ENCODE measurements at regions not wholly inside any gene's neighbourhood (a gene's known extent, or its start where the extent isn't known, plus 50 kb on each side); places are given as distances from the start of the nearest gene placed in this dataset.
A peak's percentile ranks its signal among the peaks of the same experiment; 100 is the strongest.
"Not testable (repeated sequence)": the region's sequence is repeated elsewhere in the genome, so short reads cannot be mapped to it uniquely, and the experiment has no call there.

DNA sequence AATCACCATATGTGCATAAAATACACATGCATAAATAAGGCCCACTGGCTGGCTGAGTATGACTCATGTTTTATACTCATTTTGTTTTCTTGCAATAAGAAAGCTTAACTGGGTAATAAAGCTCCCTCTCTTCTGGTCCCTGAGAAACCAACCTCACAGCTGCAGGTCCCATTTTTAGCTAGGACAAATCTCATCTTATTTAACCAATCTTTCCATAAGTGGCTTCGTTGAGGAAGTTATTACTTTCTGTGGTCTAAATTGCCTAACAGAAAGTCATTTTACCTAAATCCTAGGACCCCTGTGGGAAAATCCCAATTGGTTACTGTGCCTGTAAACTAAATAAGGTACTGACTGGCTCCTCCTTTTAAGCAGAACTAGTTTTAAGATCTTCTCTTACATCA lies 232.8 kb upstream of the FBXO33 start:
- no peak overlapping the region for H3K4me3 ChIP-seq
- no peaks in the 10 kb centered on the region for H3K36me3 ChIP-seq (ENCODE audit: insufficient read depth, low read length)
- H3K27ac ChIP-seq: no peak overlapping the region
- no peak overlapping the region for H3K9ac ChIP-seq (ENCODE audit: insufficient read length)
- no peaks in the 10 kb centered on the region for H3K9me3 ChIP-seq (ENCODE audit: low read depth, low read length)
- TF ChIP-seq POLR2AphosphoS5 (IDR thresholded peaks at IDR 0.05; ENCODE audit: borderline replicate concordance, low read depth, low read length) (no peak), EZH2 (IDR thresholded peaks at IDR 0.05) (no peak), FOXP2 (optimal IDR thresholded peaks at IDR 0.05; ENCODE audit: control extremely low read depth, extremely low read length, insufficient read depth) (no peak)
- peak; percentile 57 for DNase-seq (ENCODE audit: low read depth, low spot score)

GRCh38 chr14:39664646-39665045 lies 232.4 kb upstream of the FBXO33 start:
- Histone ChIP-seq H3K9me3 (ENCODE audit: low read depth, low read length) (no peaks in the 10 kb centered on the region), H3K27ac (no peak overlapping the region), H3K36me3 (ENCODE audit: insufficient read depth, low read length) (no peaks in the 10 kb centered on the region), H3K4me3 (peak overlapping the region; percentile 17), H3K9ac (ENCODE audit: insufficient read length) (no peak overlapping the region)
- no peak for TF ChIP-seq EZH2 (IDR thresholded peaks at IDR 0.05)
- no peak for TF ChIP-seq POLR2AphosphoS5 (IDR thresholded peaks at IDR 0.05; ENCODE audit: borderline replicate concordance, low read depth, low read length)
- TF ChIP-seq FOXP2 (optimal IDR thresholded peaks at IDR 0.05; ENCODE audit: control extremely low read depth, extremely low read length, insufficient read depth): no peak
- no peak for DNase-seq (ENCODE audit: low read depth, low spot score)

DNA sequence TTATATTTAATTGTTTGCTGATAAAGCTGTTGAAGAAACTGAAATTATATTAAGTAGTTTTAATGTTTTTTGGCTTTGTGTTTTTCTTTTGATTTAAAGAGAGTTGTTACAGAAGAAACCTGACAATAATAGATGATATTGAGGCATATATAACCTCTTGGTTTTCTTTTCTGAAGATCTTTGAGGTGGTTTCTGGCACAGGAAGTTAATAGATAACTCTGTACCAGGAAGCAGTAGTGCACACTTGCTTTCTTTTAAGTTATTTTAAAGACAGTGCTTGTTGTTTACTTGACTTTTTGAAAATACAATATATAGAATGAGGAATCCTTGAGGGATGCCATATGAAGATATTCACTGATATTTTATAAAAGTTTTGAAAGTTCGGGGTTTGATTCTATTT lies 209.0 kb upstream of the FBXO33 start:
- TF ChIP-seq FOXP2 (optimal IDR thresholded peaks at IDR 0.05; ENCODE audit: control extremely low read depth, extremely low read length, insufficient read depth): no peak
- TF ChIP-seq POLR2AphosphoS5 (IDR thresholded peaks at IDR 0.05; ENCODE audit: borderline replicate concordance, low read depth, low read length): no peak
- TF ChIP-seq EZH2 (IDR thresholded peaks at IDR 0.05): no peak
- H3K27ac ChIP-seq: no peak overlapping the region
- no peak for DNase-seq (ENCODE audit: low read depth, low spot score)
- H3K9ac ChIP-seq (ENCODE audit: insufficient read length): no peak overlapping the region
- no peaks in the 10 kb centered on the region for H3K36me3 ChIP-seq (ENCODE audit: insufficient read depth, low read length)
- H3K4me3 ChIP-seq: no peak overlapping the region
- H3K9me3 ChIP-seq (ENCODE audit: low read depth, low read length): no peaks in the 10 kb centered on the region

DNA sequence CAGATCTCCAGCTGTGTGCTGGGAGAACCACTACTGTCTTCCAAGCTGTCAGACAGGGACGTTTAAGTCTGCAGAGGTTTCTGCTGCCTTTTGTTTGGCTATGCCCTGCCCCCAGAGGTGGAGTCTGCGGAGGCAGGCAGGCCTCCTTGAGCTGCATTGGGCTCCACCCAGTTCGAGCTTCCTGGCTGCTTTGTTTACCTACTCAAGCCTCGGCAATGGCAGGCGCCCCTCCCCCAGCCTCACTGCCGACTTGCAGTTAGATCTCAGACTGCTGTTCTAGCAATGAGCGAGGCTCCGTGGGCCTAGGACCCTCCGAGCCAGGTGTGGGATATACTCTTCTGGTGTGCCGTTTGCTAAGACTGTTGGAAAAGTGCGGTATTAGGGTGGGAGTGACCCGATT lies 206.8 kb upstream of the FBXO33 start:
- H3K9ac ChIP-seq (ENCODE audit: insufficient read length); H3K4me3 ChIP-seq; H3K27ac ChIP-seq; DNase-seq (ENCODE audit: low read depth, low spot score); H3K9me3 ChIP-seq (ENCODE audit: low read depth, low read length); H3K36me3 ChIP-seq (ENCODE audit: insufficient read depth, low read length): not testable (repeated sequence)

- Histone ChIP-seq H3K9ac (ENCODE audit: insufficient read length) (no peak overlapping the region), H3K9me3 (ENCODE audit: low read depth, low read length) (no peaks in the 10 kb centered on the region), H3K27ac (no peak overlapping the region), H3K4me3 (no peak overlapping the region), H3K36me3 (ENCODE audit: insufficient read depth, low read length) (no peaks in the 10 kb centered on the region)
- no peak for DNase-seq (ENCODE audit: low read depth, low spot score)
- TF ChIP-seq POLR2AphosphoS5 (IDR thresholded peaks at IDR 0.05; ENCODE audit: borderline replicate concordance, low read depth, low read length) (no peak), EZH2 (IDR thresholded peaks at IDR 0.05) (no peak), FOXP2 (optimal IDR thresholded peaks at IDR 0.05; ENCODE audit: control extremely low read depth, extremely low read length, insufficient read depth) (no peak)
Measured at GRCh38 chr14:39628087-39628486, 195.9 kb upstream of the FBXO33 start.

DNA sequence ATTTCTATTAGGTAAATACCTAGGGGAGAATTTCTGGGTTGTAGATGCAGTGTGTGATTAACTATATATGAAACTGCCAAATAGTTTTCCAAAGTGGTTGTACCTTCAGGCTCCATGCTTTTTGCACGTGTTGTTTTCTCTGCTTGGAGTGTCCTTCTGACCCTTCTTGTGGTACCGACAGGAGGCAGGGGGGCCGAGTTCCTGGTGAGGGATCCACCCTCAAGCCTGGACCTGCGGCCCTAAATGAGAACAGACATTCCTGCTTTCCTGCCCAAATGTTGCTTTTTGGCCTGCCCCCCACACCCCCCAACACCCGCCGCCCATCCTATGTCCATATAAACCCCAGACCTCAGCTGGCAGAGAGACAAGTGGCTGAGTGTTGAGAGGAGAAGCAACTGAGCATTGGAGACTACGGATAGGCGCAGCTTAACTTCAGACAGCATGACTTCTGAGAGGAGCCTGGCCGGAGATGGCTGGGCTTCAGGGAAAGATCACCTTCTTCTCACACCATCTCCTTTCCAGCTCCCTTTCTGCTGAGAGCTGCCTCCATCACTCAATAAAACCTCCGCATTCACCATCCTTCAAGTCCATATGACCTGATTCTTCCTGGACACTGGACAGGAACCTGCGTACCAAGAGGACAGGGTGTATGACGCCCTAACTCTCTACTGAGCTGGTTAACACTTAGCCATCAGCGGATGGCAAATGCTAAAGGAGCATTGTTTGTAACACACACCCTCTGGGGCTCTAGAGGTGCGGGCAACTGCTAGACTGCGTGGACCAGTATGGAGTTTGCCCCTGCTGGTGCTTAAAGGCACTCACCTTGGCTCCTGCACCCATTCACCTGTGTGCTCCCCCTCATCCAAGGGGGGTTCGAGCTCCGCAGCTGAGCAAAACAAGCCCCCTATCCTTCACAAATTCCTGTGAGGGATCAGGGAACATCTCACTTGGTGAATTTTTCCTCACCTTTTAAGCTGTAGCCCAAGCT lies 194.7 kb upstream of the FBXO33 start:
- TF ChIP-seq EZH2 (IDR thresholded peaks at IDR 0.05): no peak
- no peak for TF ChIP-seq FOXP2 (optimal IDR thresholded peaks at IDR 0.05; ENCODE audit: control extremely low read depth, extremely low read length, insufficient read depth)
- TF ChIP-seq POLR2AphosphoS5 (IDR thresholded peaks at IDR 0.05; ENCODE audit: borderline replicate concordance, low read depth, low read length): no peak
- Histone ChIP-seq H3K9me3 (ENCODE audit: low read depth, low read length) (no peaks in the 10 kb centered on the region), H3K9ac (ENCODE audit: insufficient read length) (no peak overlapping the region), H3K4me3 (no peak overlapping the region), H3K27ac (no peak overlapping the region), H3K36me3 (ENCODE audit: insufficient read depth, low read length) (no peaks in the 10 kb centered on the region)
- DNase-seq (ENCODE audit: low read depth, low spot score): no peak

DNA sequence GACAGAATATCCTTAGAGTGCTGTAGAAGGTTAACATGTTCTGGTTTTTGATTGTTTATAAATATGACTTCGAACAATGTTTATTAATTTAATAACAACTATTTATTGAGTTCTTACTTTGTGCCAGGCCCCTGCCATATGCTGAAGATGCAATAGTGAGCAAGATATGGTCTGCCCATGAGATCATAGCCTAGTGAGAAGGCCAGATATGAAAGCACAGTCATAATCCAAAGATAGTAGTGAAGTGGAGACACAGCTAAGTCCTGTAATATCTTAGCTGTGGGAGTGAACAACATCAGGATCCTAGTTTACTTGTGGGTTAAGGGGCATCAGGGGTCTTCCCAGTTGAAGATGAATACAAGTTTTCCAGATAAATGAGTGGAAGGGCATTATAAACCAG lies 189.4 kb upstream of the FBXO33 start:
- Histone ChIP-seq H3K36me3 (ENCODE audit: insufficient read depth, low read length) (no peaks in the 10 kb centered on the region), H3K9me3 (ENCODE audit: low read depth, low read length) (no peaks in the 10 kb centered on the region), H3K4me3 (no peak overlapping the region), H3K27ac (no peak overlapping the region), H3K9ac (ENCODE audit: insufficient read length) (no peak overlapping the region)
- no peak for DNase-seq (ENCODE audit: low read depth, low spot score)
- TF ChIP-seq POLR2AphosphoS5 (IDR thresholded peaks at IDR 0.05; ENCODE audit: borderline replicate concordance, low read depth, low read length) (no peak), EZH2 (IDR thresholded peaks at IDR 0.05) (no peak), FOXP2 (optimal IDR thresholded peaks at IDR 0.05; ENCODE audit: control extremely low read depth, extremely low read length, insufficient read depth) (no peak)

- no peak overlapping the region for H3K9ac ChIP-seq (ENCODE audit: insufficient read length)
- H3K27ac ChIP-seq: no peak overlapping the region
- no peak for TF ChIP-seq POLR2AphosphoS5 (IDR thresholded peaks at IDR 0.05; ENCODE audit: borderline replicate concordance, low read depth, low read length)
- TF ChIP-seq FOXP2 (optimal IDR thresholded peaks at IDR 0.05; ENCODE audit: control extremely low read depth, extremely low read length, insufficient read depth): no peak
- no peak for TF ChIP-seq EZH2 (IDR thresholded peaks at IDR 0.05)
- H3K9me3 ChIP-seq (ENCODE audit: low read depth, low read length): no peaks in the 10 kb centered on the region
- no peak for DNase-seq (ENCODE audit: low read depth, low spot score)
- H3K36me3 ChIP-seq (ENCODE audit: insufficient read depth, low read length): no peaks in the 10 kb centered on the region
- H3K4me3 ChIP-seq: no peak overlapping the region
Measured at GRCh38 chr14:39621223-39621622, 189.0 kb upstream of the FBXO33 start.

- no peak overlapping the region for H3K9ac ChIP-seq (ENCODE audit: insufficient read length)
- H3K9me3 ChIP-seq (ENCODE audit: low read depth, low read length): no peaks in the 10 kb centered on the region
- DNase-seq (ENCODE audit: low read depth, low spot score): no peak
- no peak overlapping the region for H3K4me3 ChIP-seq
- H3K27ac ChIP-seq: no peak overlapping the region
- TF ChIP-seq FOXP2 (optimal IDR thresholded peaks at IDR 0.05; ENCODE audit: control extremely low read depth, extremely low read length, insufficient read depth) (no peak), POLR2AphosphoS5 (IDR thresholded peaks at IDR 0.05; ENCODE audit: borderline replicate concordance, low read depth, low read length) (no peak), EZH2 (IDR thresholded peaks at IDR 0.05) (no peak)
- no peaks in the 10 kb centered on the region for H3K36me3 ChIP-seq (ENCODE audit: insufficient read depth, low read length)
Measured at GRCh38 chr14:39617537-39617936, 185.3 kb upstream of the FBXO33 start.
